ENCODE measurements at regions not wholly inside any gene's neighbourhood (a gene's known extent, or its start where the extent isn't known, plus 50 kb on each side); places are given as distances from the start of the nearest gene placed in this dataset.

GRCh38 chr18:70431203-70431624 lies 142.4 kb downstream of the SOCS6 start (continued):
- peak; percentile 65; the same call in 1 of the 2 replicates for TF ChIP-seq RNF219 (CRISPR knock-in tag; IDR thresholded peaks at IDR 0.05)
- no peak for TF ChIP-seq ZNF761 (CRISPR knock-in tag; conservative IDR thresholded peaks at IDR 0.05)
- no peak for TF ChIP-seq ZBTB49 (CRISPR knock-in tag; IDR thresholded peaks at IDR 0.05; ENCODE audit: borderline replicate concordance)
- peak; percentile 96 for TF ChIP-seq MED13 (CRISPR knock-in tag; IDR thresholded peaks at IDR 0.05)
- TF ChIP-seq FOXO1 (CRISPR knock-in tag; IDR thresholded peaks at IDR 0.05) = peak; percentile 79
- TF ChIP-seq ZSCAN29 (CRISPR knock-in tag; conservative IDR thresholded peaks at IDR 0.05) = no peak
- TF ChIP-seq AKNA (CRISPR knock-in tag; IDR thresholded peaks at IDR 0.05; ENCODE audit: borderline replicate concordance) = no peak
- TF ChIP-seq SNAPC4 (CRISPR knock-in tag; IDR thresholded peaks at IDR 0.05) = no peak
- no peak for TF ChIP-seq ZNF326 (CRISPR knock-in tag; IDR thresholded peaks at IDR 0.05; ENCODE audit: borderline replicate concordance)
- TF ChIP-seq SIN3A (IDR thresholded peaks at IDR 0.05; ENCODE audit: borderline replicate concordance, low read depth, low read length) = no peak
- peak; percentile 49; the same call in 1 of the 2 replicates for TF ChIP-seq SALL1 (CRISPR knock-in tag; IDR thresholded peaks at IDR 0.05)
- peak; percentile 62; the same call in 1 of the 2 replicates for TF ChIP-seq CC2D1A (CRISPR knock-in tag; IDR thresholded peaks at IDR 0.05)
- TF ChIP-seq TARDBP (CRISPR knock-in tag; IDR thresholded peaks at IDR 0.05) = peak; percentile 68; the same call in 1 of the 2 replicates
- TF ChIP-seq ZSCAN22 (CRISPR knock-in tag; IDR thresholded peaks at IDR 0.05) = no peak
- TF ChIP-seq GATAD1 (CRISPR knock-in tag; IDR thresholded peaks at IDR 0.05) = peak; percentile 64
- TF ChIP-seq SSRP1 (CRISPR knock-in tag; IDR thresholded peaks at IDR 0.05) = peak; percentile 84
- peak; percentile 94 for TF ChIP-seq ISL2 (CRISPR knock-in tag; IDR thresholded peaks at IDR 0.05)

All from HepG2 (cell line).